HG03280 (cell line): ENCODE measurements at regions not wholly inside any gene's neighbourhood (a gene's known extent, or its start where the extent isn't known, plus 50 kb on each side); places are given as distances from the start of the nearest gene placed in this dataset.
"Not testable (repeated sequence)": the region's sequence is repeated elsewhere in the genome, so short reads cannot be mapped to it uniquely, and the experiment has no call there.

Experiments
- ATAC-seq: cut with Tn5 transposase; IDR thresholded peaks from one replicate; pipeline ENCODE4 v1.9.1; 2021; ENCODE audit warnings: mild to moderate bottlenecking, moderate library complexity; ENCODE audit not compliant: unreplicated experiment

- ATAC-seq = peak; percentile 62
Measured at GRCh38 chr6:144353871-144354314, 68.8 kb downstream of the UTRN start.

- no peak for ATAC-seq
Measured at GRCh38 chr6:144359783-144360182, 74.6 kb downstream of the UTRN start.

GRCh38 chr6:144360401-144360800 lies 75.3 kb downstream of the UTRN start:
- ATAC-seq = no peak

- no peak for ATAC-seq
Measured at GRCh38 chr6:144361016-144361415, 75.9 kb downstream of the UTRN start.

- ATAC-seq = no peak
Measured at GRCh38 chr6:144362042-144363018, 77.2 kb downstream of the UTRN start.

GRCh38 chr6:144364208-144364720 lies 79.1 kb downstream of the UTRN start:
- no peak for ATAC-seq

- no peak for ATAC-seq
Measured at GRCh38 chr6:144364782-144365181, 79.6 kb downstream of the UTRN start.

- ATAC-seq = no peak
Measured at GRCh38 chr6:144365271-144365670, 80.1 kb downstream of the UTRN start.

- not testable (repeated sequence) for ATAC-seq
Measured at GRCh38 chr6:144369696-144370095, 84.6 kb downstream of the UTRN start.

- ATAC-seq = no peak
Measured at GRCh38 chr6:144372116-144372515, 87.0 kb downstream of the UTRN start.

GRCh38 chr6:144372611-144373594 lies 87.8 kb downstream of the UTRN start:
- ATAC-seq = no peak

- not testable (repeated sequence) for ATAC-seq
Measured at GRCh38 chr6:144374525-144374924, 89.4 kb downstream of the UTRN start.

- ATAC-seq = no peak
Measured at GRCh38 chr6:144377586-144378210, 92.6 kb downstream of the UTRN start.

GRCh38 chr6:144378437-144378836 lies 93.3 kb downstream of the UTRN start:
- no peak for ATAC-seq

- ATAC-seq = no peak
Measured at GRCh38 chr6:144379356-144379755, 94.2 kb downstream of the UTRN start.

GRCh38 chr6:144381499-144381898 lies 96.4 kb downstream of the UTRN start:
- ATAC-seq = not testable (repeated sequence)

- no peak for ATAC-seq
Measured at GRCh38 chr6:144383336-144383735, 98.2 kb downstream of the UTRN start.

- ATAC-seq = no peak
Measured at GRCh38 chr6:144384427-144384826, 99.3 kb downstream of the UTRN start.

GRCh38 chr6:144389474-144389873 lies 104.3 kb downstream of the UTRN start:
- not testable (repeated sequence) for ATAC-seq

GRCh38 chr6:144390202-144390601 lies 105.1 kb downstream of the UTRN start:
- ATAC-seq = no peak

GRCh38 chr6:144390886-144391285 lies 105.8 kb downstream of the UTRN start:
- no peak for ATAC-seq
